Skeletal muscle tissue (tissue), 3 donors: ENCODE measurements at regions not wholly inside any gene's neighbourhood (a gene's known extent, or its start where the extent isn't known, plus 50 kb on each side); places are given as distances from the start of the nearest gene placed in this dataset.

Experiments
- H3K27ac ChIP-seq: one replicate; pipeline ENCODE4 v1.7.0; 2013; ENCODE audit warnings: mild to moderate bottlenecking, low read depth, low read length, inconsistent platforms
- H3K27me3 ChIP-seq, 3 donors: one replicate each; pipeline ENCODE4 v1.7.0; 2013; ENCODE audit warnings: low read length in 3 of 3; ENCODE audit not compliant: control insufficient read depth in 3 of 3, insufficient read depth in 3 of 3
- H3K36me3 ChIP-seq, 3 donors: one replicate each; pipeline ENCODE4 v1.7.0; 2013; ENCODE audit warnings: low read length in 3 of 3; ENCODE audit not compliant: control insufficient read depth in 3 of 3, insufficient read depth in 3 of 3
- H3K4me1 ChIP-seq, 3 donors: one replicate each; pipeline ENCODE4 v1.7.0; 2013; ENCODE audit warnings: low read length in 3 of 3, mild to moderate bottlenecking in 3 of 3; ENCODE audit not compliant: control insufficient read depth in 3 of 3, insufficient read depth in 3 of 3
- H3K4me3 ChIP-seq, 3 donors: one replicate each; pipeline ENCODE4 v1.7.0; 2013; ENCODE audit warnings: low read length in 3 of 3
- H3K9ac ChIP-seq, 3 donors: one replicate each; pipeline ENCODE4 v1.7.0; 2013; ENCODE audit warnings: low read length in 3 of 3, mild to moderate bottlenecking in 3 of 3, moderate library complexity in 2 of 3, low read depth in 1 of 3
- H3K9me3 ChIP-seq, 3 donors: one replicate each; pipeline ENCODE4 v1.7.0; 2013; ENCODE audit warnings: low read length in 3 of 3; ENCODE audit not compliant: control insufficient read depth in 3 of 3
- donor health status: Osteomylitis.

GRCh38 chr4:81555489-81555888 is 83.8 kb upstream of the RASGEF1B start:
- Histone ChIP-seq H3K27ac (no peak overlapping the region), H3K27me3 (peaks cover 0 to 2% (median 0%) of the 10 kb centered on the region in 3 donors), H3K4me1 (peaks cover 0 to 6% (median 6%) of the 10 kb centered on the region in 3 donors), H3K36me3 (no peaks in the 10 kb centered on the region), H3K9me3 (no peaks in the 10 kb centered on the region), H3K4me3 (no peak overlapping the region), H3K9ac (no peak overlapping the region)

- no peak overlapping the region for H3K4me3 ChIP-seq
- H3K9ac ChIP-seq, result no peak overlapping the region
- no peak overlapping the region for H3K27ac ChIP-seq
- H3K36me3 ChIP-seq, result no peaks in the 10 kb centered on the region
- H3K9me3 ChIP-seq, result no peaks in the 10 kb centered on the region
- H3K27me3 ChIP-seq, result no peaks in the 10 kb centered on the region
- peaks cover 3 to 11% (median 10%) of the 10 kb centered on the region in 3 donors for H3K4me1 ChIP-seq
Measured at GRCh38 chr4:81552086-81552485, 80.4 kb upstream of the RASGEF1B start.

- peaks cover 3 to 11% (median 10%) of the 10 kb centered on the region in 3 donors for H3K4me1 ChIP-seq
- no peaks in the 10 kb centered on the region for H3K27me3 ChIP-seq
- H3K9ac ChIP-seq, result no peak overlapping the region
- peak overlapping the region; percentile 36 for H3K27ac ChIP-seq
- H3K36me3 ChIP-seq, result no peaks in the 10 kb centered on the region
- no peak overlapping the region for H3K4me3 ChIP-seq
- H3K9me3 ChIP-seq, result no peaks in the 10 kb centered on the region
Measured at GRCh38 chr4:81550388-81550859, 78.7 kb upstream of the RASGEF1B start.

- peaks cover 3 to 11% (median 10%) of the 10 kb centered on the region in 3 donors for H3K4me1 ChIP-seq
- H3K4me3 ChIP-seq, result no peak overlapping the region
- H3K27me3 ChIP-seq, result no peaks in the 10 kb centered on the region
- H3K27ac ChIP-seq, result peak overlapping the region; percentile 36
- no peaks in the 10 kb centered on the region for H3K9me3 ChIP-seq
- no peak overlapping the region for H3K9ac ChIP-seq
- no peaks in the 10 kb centered on the region for H3K36me3 ChIP-seq
Measured at GRCh38 chr4:81549984-81550383, 78.3 kb upstream of the RASGEF1B start.

- Histone ChIP-seq H3K4me1 (peaks cover 3 to 11% (median 10%) of the 10 kb centered on the region in 3 donors), H3K36me3 (no peaks in the 10 kb centered on the region), H3K27ac (no peak overlapping the region), H3K9ac (no peak overlapping the region), H3K4me3 (no peak overlapping the region), H3K27me3 (no peaks in the 10 kb centered on the region), H3K9me3 (no peaks in the 10 kb centered on the region)
Measured at GRCh38 chr4:81546777-81547176, 75.1 kb upstream of the RASGEF1B start.

- H3K36me3 ChIP-seq, result no peaks in the 10 kb centered on the region
- H3K9me3 ChIP-seq, result no peaks in the 10 kb centered on the region
- H3K4me1 ChIP-seq, result no peaks in the 10 kb centered on the region
- H3K27ac ChIP-seq, result no peak overlapping the region
- H3K27me3 ChIP-seq, result no peaks in the 10 kb centered on the region
- no peak overlapping the region for H3K9ac ChIP-seq
- no peak overlapping the region for H3K4me3 ChIP-seq
Measured at GRCh38 chr4:81541161-81541945, 69.6 kb upstream of the RASGEF1B start.

- no peak overlapping the region for H3K4me3 ChIP-seq
- H3K9me3 ChIP-seq, result no peaks in the 10 kb centered on the region
Measured at GRCh38 chr4:81538716-81539427, 67.2 kb upstream of the RASGEF1B start.

GRCh38 chr4:81531410-81531809 is 59.7 kb upstream of the RASGEF1B start:
- H3K27me3 ChIP-seq, result no peaks in the 10 kb centered on the region
- H3K9ac ChIP-seq, result no peak overlapping the region
- no peak overlapping the region for H3K27ac ChIP-seq
- H3K4me1 ChIP-seq, result no peaks in the 10 kb centered on the region
- H3K4me3 ChIP-seq, result no peak overlapping the region
- H3K36me3 ChIP-seq, result no peaks in the 10 kb centered on the region
- H3K9me3 ChIP-seq, result no peaks in the 10 kb centered on the region

More at GRCh38 chr4:81538716-81539427, 67.2 kb upstream of the RASGEF1B start:
- H3K36me3 ChIP-seq, result no peaks in the 10 kb centered on the region
- H3K27me3 ChIP-seq, result no peaks in the 10 kb centered on the region
- no peak overlapping the region for H3K27ac ChIP-seq
- no peak overlapping the region for H3K9ac ChIP-seq
- no peaks in the 10 kb centered on the region for H3K4me1 ChIP-seq

- Histone ChIP-seq H3K27ac (no peak overlapping the region), H3K4me3 (no peak overlapping the region), H3K9me3 (no peaks in the 10 kb centered on the region), H3K9ac (no peak overlapping the region), H3K36me3 (no peaks in the 10 kb centered on the region), H3K27me3 (no peaks in the 10 kb centered on the region), H3K4me1 (no peaks in the 10 kb centered on the region)
Measured at GRCh38 chr4:81528979-81529378, 57.3 kb upstream of the RASGEF1B start.

GRCh38 chr4:81528200-81528599 is 56.5 kb upstream of the RASGEF1B start:
- H3K4me1 ChIP-seq, result no peaks in the 10 kb centered on the region
- H3K27me3 ChIP-seq, result no peaks in the 10 kb centered on the region
- no peak overlapping the region for H3K9ac ChIP-seq

More at GRCh38 chr4:81528200-81528599, 56.5 kb upstream of the RASGEF1B start:
- no peaks in the 10 kb centered on the region for H3K36me3 ChIP-seq
- H3K27ac ChIP-seq, result no peak overlapping the region
- no peaks in the 10 kb centered on the region for H3K9me3 ChIP-seq
- H3K4me3 ChIP-seq, result no peak overlapping the region
